Testis (tissue), 2 donors: ENCODE measurements at regions not wholly inside any gene's neighbourhood (a gene's known extent, or its start where the extent isn't known, plus 50 kb on each side); places are given as distances from the start of the nearest gene placed in this dataset.

Experiments
- POLR2A ChIP-seq: fragments of 450-650 bp; IDR thresholded peaks from one replicate; pipeline ENCODE4 v1.6.1; 2017; ENCODE audit warnings: antibody characterized with exemption, mild to moderate bottlenecking, moderate library complexity
- TF ChIP-seq, protein P1 (sequence below), 3 experiments: fragments of 450-650 bp in 2 of 3; fragments of 200-600 bp in 1 of 3; sonication (generic) in 1 of 3; IDR thresholded peaks; one replicate each; pipeline ENCODE4 v1.5.1; 2016 to 2019; ENCODE audit warnings: antibody characterized with exemption in 3 of 3, mild to moderate bottlenecking in 2 of 3, moderate library complexity in 1 of 3

- TF ChIP-seq POLR2A, result no peak
- TF ChIP-seq, protein P1, sequence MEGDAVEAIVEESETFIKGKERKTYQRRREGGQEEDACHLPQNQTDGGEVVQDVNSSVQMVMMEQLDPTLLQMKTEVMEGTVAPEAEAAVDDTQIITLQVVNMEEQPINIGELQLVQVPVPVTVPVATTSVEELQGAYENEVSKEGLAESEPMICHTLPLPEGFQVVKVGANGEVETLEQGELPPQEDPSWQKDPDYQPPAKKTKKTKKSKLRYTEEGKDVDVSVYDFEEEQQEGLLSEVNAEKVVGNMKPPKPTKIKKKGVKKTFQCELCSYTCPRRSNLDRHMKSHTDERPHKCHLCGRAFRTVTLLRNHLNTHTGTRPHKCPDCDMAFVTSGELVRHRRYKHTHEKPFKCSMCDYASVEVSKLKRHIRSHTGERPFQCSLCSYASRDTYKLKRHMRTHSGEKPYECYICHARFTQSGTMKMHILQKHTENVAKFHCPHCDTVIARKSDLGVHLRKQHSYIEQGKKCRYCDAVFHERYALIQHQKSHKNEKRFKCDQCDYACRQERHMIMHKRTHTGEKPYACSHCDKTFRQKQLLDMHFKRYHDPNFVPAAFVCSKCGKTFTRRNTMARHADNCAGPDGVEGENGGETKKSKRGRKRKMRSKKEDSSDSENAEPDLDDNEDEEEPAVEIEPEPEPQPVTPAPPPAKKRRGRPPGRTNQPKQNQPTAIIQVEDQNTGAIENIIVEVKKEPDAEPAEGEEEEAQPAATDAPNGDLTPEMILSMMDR (IDR thresholded peaks at IDR 0.05), result peak; percentile 58 to 79 (median 58)
These were observed 106.0 kb downstream of the MEX3B start for GRCh38 chr15:81939604-81940440.
